Trophoblast cell (in vitro differentiated cells and primary cell): ENCODE measurements at regions not wholly inside any gene's neighbourhood (a gene's known extent, or its start where the extent isn't known, plus 50 kb on each side); places are given as distances from the start of the nearest gene placed in this dataset.

Source experiments
- DNase-seq, 2 donors: peaks; one replicate each; pipeline ENCODE4 v3.0.0-alpha.2; 2016
- H2AFZ ChIP-seq: 2 replicates; pipeline ENCODE4 v1.6.1; 2013; ENCODE audit warnings: low read length, moderate library complexity, mild to moderate bottlenecking; ENCODE audit not compliant: insufficient read depth, poor library complexity
- H2AK5ac ChIP-seq: 2 replicates; pipeline ENCODE4 v1.6.1; 2013; ENCODE audit warnings: mild to moderate bottlenecking, low read length
- H2BK120ac ChIP-seq: 2 replicates; pipeline ENCODE4 v1.6.1; 2013; ENCODE audit warnings: low read length, mild to moderate bottlenecking, moderate library complexity; ENCODE audit not compliant: insufficient read depth, poor library complexity
- H2BK12ac ChIP-seq: 2 replicates; pipeline ENCODE4 v1.6.1; 2013; ENCODE audit warnings: mild to moderate bottlenecking, low read length, moderate library complexity
- H2BK5ac ChIP-seq: 2 replicates; pipeline ENCODE4 v1.6.1; 2013; ENCODE audit warnings: low read length, low read depth, moderate library complexity, mild to moderate bottlenecking; ENCODE audit not compliant: poor library complexity
- H3K14ac ChIP-seq: 2 replicates; pipeline ENCODE4 v1.6.1; 2013; ENCODE audit warnings: mild to moderate bottlenecking, low read length
- H3K18ac ChIP-seq: 2 replicates; pipeline ENCODE4 v1.6.1; 2013; ENCODE audit warnings: mild to moderate bottlenecking, low read length
- H3K23ac ChIP-seq: 2 replicates; pipeline ENCODE4 v1.6.1; 2013; ENCODE audit warnings: low read length
- H3K27ac ChIP-seq: 2 replicates; pipeline ENCODE4 v1.5.1; 2013; ENCODE audit warnings: low read depth, mild to moderate bottlenecking, inconsistent platforms, low read length, moderate library complexity
- H3K27me3 ChIP-seq: 2 replicates; pipeline ENCODE4 v1.6.1; 2013; ENCODE audit warnings: inconsistent platforms, mild to moderate bottlenecking, low read length, moderate library complexity; ENCODE audit not compliant: insufficient read depth
- H3K36me3 ChIP-seq, 2 experiments: 1 replicate in 1 of 2; 2 replicates in 1 of 2; pipeline ENCODE4 v1.6.1; 2013; ENCODE audit warnings: low read length in 2 of 2, mild to moderate bottlenecking in 2 of 2, moderate library complexity in 1 of 2; ENCODE audit not compliant: insufficient read depth in 2 of 2, control insufficient read depth in 1 of 2
- H3K4ac ChIP-seq: 2 replicates; pipeline ENCODE4 v1.6.1; 2013; ENCODE audit warnings: low read depth, mild to moderate bottlenecking, low read length, moderate library complexity
- H3K4me1 ChIP-seq, 2 experiments: 1 replicate in 1 of 2; 2 replicates in 1 of 2; pipeline ENCODE4 v1.6.1; 2013; ENCODE audit warnings: low read length in 2 of 2, mild to moderate bottlenecking in 2 of 2, moderate library complexity in 1 of 2; ENCODE audit not compliant: insufficient read depth in 2 of 2, control insufficient read depth in 1 of 2
- H3K4me2 ChIP-seq: 2 replicates; pipeline ENCODE4 v1.6.1; 2013; ENCODE audit warnings: inconsistent platforms, mild to moderate bottlenecking, low read length, moderate library complexity
- H3K4me3 ChIP-seq: 2 replicates; pipeline ENCODE4 v1.5.1; 2013; ENCODE audit warnings: mild to moderate bottlenecking, low read depth, low read length, inconsistent platforms
- H3K79me1 ChIP-seq: one replicate; pipeline ENCODE4 v1.6.1; 2013; ENCODE audit warnings: low read length
- H3K79me2 ChIP-seq: 2 replicates; pipeline ENCODE4 v1.6.1; 2013; ENCODE audit warnings: low read length, mild to moderate bottlenecking; ENCODE audit not compliant: control insufficient read depth, insufficient read depth, poor library complexity
- H3K9ac ChIP-seq: 2 replicates; pipeline ENCODE4 v1.6.1; 2013; ENCODE audit warnings: mild to moderate bottlenecking, low read length
- H3K9me3 ChIP-seq: 2 replicates; pipeline ENCODE4 v1.6.1; 2013; ENCODE audit warnings: low read depth, mild to moderate bottlenecking, control low read depth, inconsistent platforms, low read length; ENCODE audit not compliant: insufficient read depth
- H4K12ac ChIP-seq: 2 replicates; pipeline ENCODE4 v1.6.1; 2013; ENCODE audit warnings: low read depth, mild to moderate bottlenecking, low read length, moderate library complexity
- H4K8ac ChIP-seq: 2 replicates; pipeline ENCODE4 v1.6.1; 2013; ENCODE audit warnings: low read depth, mild to moderate bottlenecking, low read length, moderate library complexity
- H4K91ac ChIP-seq: one replicate; pipeline ENCODE4 v1.6.1; 2013; ENCODE audit warnings: low read depth, mild to moderate bottlenecking, low read length, moderate library complexity
- WGBS: extraction: QIAGEN DNeasy Blood & Tissue Kit; methylation state at CpG from one replicate; pipeline ENCODE4 v1.1.7; 2013; ENCODE audit warnings: missing lambda C conversion rate; ENCODE audit not compliant: insufficient read length, insufficient coverage; ENCODE audit errors: extremely low coverage; 5-methylcytosine and 5-hydroxymethylcytosine counted together

- H2BK5ac ChIP-seq = no peak overlapping the region
- no CpG with 5 or more reads among the region's 1 CpG for WGBS
- no peak overlapping the region for H3K4me2 ChIP-seq
- H3K4ac ChIP-seq = no peak overlapping the region
- no peaks in the 10 kb centered on the region for H3K9me3 ChIP-seq
- H3K36me3 ChIP-seq = no peaks in the 10 kb centered on the region
- no peak overlapping the region for H3K27ac ChIP-seq
- H2AK5ac ChIP-seq = no peak overlapping the region
- H3K79me2 ChIP-seq = no peaks in the 10 kb centered on the region
- H3K79me1 ChIP-seq = no peaks in the 10 kb centered on the region
- H3K4me1 ChIP-seq = no peaks in the 10 kb centered on the region
- no peak overlapping the region for H4K12ac ChIP-seq
- no peak overlapping the region for H3K9ac ChIP-seq
- H3K18ac ChIP-seq = no peak overlapping the region
- no peak overlapping the region for H2BK120ac ChIP-seq
- no peaks in the 10 kb centered on the region for H3K27me3 ChIP-seq
- H3K4me3 ChIP-seq = no peak overlapping the region
- no peak overlapping the region for H2BK12ac ChIP-seq
- H3K23ac ChIP-seq = no peak overlapping the region
- no peak for DNase-seq
- no peak overlapping the region for H4K91ac ChIP-seq
- H4K8ac ChIP-seq = no peak overlapping the region
- no peak overlapping the region for H3K14ac ChIP-seq
- H2AFZ ChIP-seq = no peak overlapping the region
Measured at GRCh38 chr9:17065062-17065461, 69.8 kb upstream of the CNTLN start.

- Histone ChIP-seq H3K27me3 (no peaks in the 10 kb centered on the region), H3K14ac (no peak overlapping the region), H3K4ac (no peak overlapping the region), H2AFZ (no peak overlapping the region), H3K23ac (no peak overlapping the region), H3K27ac (no peak overlapping the region), H4K8ac (no peak overlapping the region), H3K9ac (no peak overlapping the region), H2AK5ac (no peak overlapping the region), H3K4me3 (no peak overlapping the region), H3K18ac (no peak overlapping the region), H4K91ac (no peak overlapping the region), H3K79me2 (no peaks in the 10 kb centered on the region), H3K79me1 (no peaks in the 10 kb centered on the region), H2BK120ac (no peak overlapping the region), H3K4me1 (no peaks in the 10 kb centered on the region), H2BK12ac (no peak overlapping the region), H3K36me3 (no peaks in the 10 kb centered on the region), H2BK5ac (no peak overlapping the region), H3K9me3 (no peaks in the 10 kb centered on the region), H4K12ac (no peak overlapping the region), H3K4me2 (no peak overlapping the region)
- DNase-seq = no peak
- WGBS = no CpG with 5 or more reads among the region's 1 CpG
Measured at GRCh38 chr9:17064558-17064957, 70.3 kb upstream of the CNTLN start.

- Histone ChIP-seq H3K4ac (no peak overlapping the region), H3K14ac (no peak overlapping the region), H3K9me3 (no peaks in the 10 kb centered on the region), H3K27me3 (no peaks in the 10 kb centered on the region), H3K23ac (no peak overlapping the region), H3K4me1 (no peaks in the 10 kb centered on the region), H3K79me2 (no peaks in the 10 kb centered on the region), H3K36me3 (no peaks in the 10 kb centered on the region), H3K4me2 (no peak overlapping the region), H3K9ac (no peak overlapping the region), H4K91ac (no peak overlapping the region), H2AK5ac (no peak overlapping the region), H3K27ac (no peak overlapping the region), H2BK5ac (no peak overlapping the region), H3K4me3 (no peak overlapping the region), H2AFZ (no peak overlapping the region), H2BK120ac (no peak overlapping the region), H3K18ac (no peak overlapping the region), H4K8ac (no peak overlapping the region), H2BK12ac (no peak overlapping the region), H3K79me1 (no peaks in the 10 kb centered on the region), H4K12ac (no peak overlapping the region)
- DNase-seq = peak; percentile 21 to 81
- no CpG with 5 or more reads among the region's 2 CpGs for WGBS
Measured at GRCh38 chr9:17063535-17064135, 71.2 kb upstream of the CNTLN start.

GRCh38 chr9:17062497-17062896 lies 72.3 kb upstream of the CNTLN start:
- no peak overlapping the region for H2BK120ac ChIP-seq
- H2BK12ac ChIP-seq = no peak overlapping the region
- no peak overlapping the region for H2AK5ac ChIP-seq
- no CpG with 5 or more reads among the region's 1 CpG for WGBS
- H3K9ac ChIP-seq = no peak overlapping the region
- H4K8ac ChIP-seq = no peak overlapping the region
- no peaks in the 10 kb centered on the region for H3K36me3 ChIP-seq
- H3K27ac ChIP-seq = no peak overlapping the region
- no peak overlapping the region for H3K4me3 ChIP-seq
- no peaks in the 10 kb centered on the region for H3K79me2 ChIP-seq
- no peak overlapping the region for H3K18ac ChIP-seq
- H3K4me1 ChIP-seq = no peaks in the 10 kb centered on the region
- H3K79me1 ChIP-seq = no peaks in the 10 kb centered on the region
- no peaks in the 10 kb centered on the region for H3K9me3 ChIP-seq
- no peak for DNase-seq
- H3K23ac ChIP-seq = no peak overlapping the region
- H2BK5ac ChIP-seq = no peak overlapping the region
- H2AFZ ChIP-seq = no peak overlapping the region
- H4K91ac ChIP-seq = no peak overlapping the region
- H3K27me3 ChIP-seq = no peaks in the 10 kb centered on the region
- H4K12ac ChIP-seq = no peak overlapping the region
- H3K4ac ChIP-seq = no peak overlapping the region
- no peak overlapping the region for H3K4me2 ChIP-seq
- H3K14ac ChIP-seq = no peak overlapping the region
